Stomach (tissue), 4 donors: ENCODE measurements at regions not wholly inside any gene's neighbourhood (a gene's known extent, or its start where the extent isn't known, plus 50 kb on each side); places are given as distances from the start of the nearest gene placed in this dataset.

Experiments used
- POLR2AphosphoS5 ChIP-seq, 3 donors: sonication (generic); formaldehyde crosslinking; IDR thresholded peaks; one replicate each; pipeline ENCODE4 v1.6.1; 2016; ENCODE audit warnings: antibody characterized with exemption in 3 of 3
- TF ChIP-seq, protein P1 (sequence below), 7 experiments: fragments of 450-650 bp in 4 of 7; fragments of 200-600 bp in 3 of 7; sonication (generic) in 3 of 7; IDR thresholded peaks; one replicate each; pipeline ENCODE4 v1.5.1; 2016 to 2019; ENCODE audit warnings: antibody characterized with exemption in 7 of 7, control low read depth in 2 of 7, mild to moderate bottlenecking in 1 of 7

DNA sequence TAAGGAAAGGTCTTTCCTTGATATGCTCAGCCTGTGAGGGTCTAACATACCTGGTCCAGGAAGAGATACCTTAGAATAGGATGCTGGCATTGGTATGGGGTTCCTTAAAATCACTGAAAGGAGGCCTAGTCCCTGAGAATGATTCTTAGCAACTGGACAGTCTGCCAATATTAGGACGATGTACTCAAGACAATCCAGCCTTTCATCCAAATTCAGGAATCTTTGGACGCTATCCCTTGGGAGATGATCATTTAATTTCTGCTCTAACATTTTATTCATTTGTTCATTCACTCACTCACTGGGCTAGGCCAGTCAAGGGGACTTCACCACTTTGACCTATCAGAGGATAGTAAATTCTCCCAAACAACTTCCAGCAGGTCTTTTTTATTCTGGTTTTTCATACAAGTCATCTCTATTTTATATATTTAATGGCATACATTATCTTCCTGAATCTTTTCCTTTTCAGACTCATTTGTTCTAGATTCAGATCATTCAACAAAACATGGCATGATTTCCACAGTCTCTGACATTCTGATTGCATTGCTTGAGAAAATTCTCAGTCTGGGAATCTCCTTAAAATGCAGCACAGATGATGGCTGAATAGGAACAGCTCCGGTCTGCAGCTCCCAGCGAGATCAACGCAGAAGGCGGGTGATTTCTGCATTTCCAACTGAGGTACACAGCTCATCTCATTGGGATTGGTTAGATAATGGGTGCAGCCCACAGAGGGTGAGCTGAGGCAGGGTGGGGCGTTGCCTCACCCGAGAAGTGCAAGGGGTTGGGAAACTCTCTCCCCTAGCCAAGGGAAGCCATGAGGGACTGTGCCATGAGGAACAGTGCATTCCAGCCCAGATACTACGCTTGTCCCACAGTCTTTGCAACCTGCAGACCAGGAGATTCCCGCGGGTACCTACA, 118.0 kb upstream of the PRICKLE1 start:
- TF ChIP-seq, protein P1, sequence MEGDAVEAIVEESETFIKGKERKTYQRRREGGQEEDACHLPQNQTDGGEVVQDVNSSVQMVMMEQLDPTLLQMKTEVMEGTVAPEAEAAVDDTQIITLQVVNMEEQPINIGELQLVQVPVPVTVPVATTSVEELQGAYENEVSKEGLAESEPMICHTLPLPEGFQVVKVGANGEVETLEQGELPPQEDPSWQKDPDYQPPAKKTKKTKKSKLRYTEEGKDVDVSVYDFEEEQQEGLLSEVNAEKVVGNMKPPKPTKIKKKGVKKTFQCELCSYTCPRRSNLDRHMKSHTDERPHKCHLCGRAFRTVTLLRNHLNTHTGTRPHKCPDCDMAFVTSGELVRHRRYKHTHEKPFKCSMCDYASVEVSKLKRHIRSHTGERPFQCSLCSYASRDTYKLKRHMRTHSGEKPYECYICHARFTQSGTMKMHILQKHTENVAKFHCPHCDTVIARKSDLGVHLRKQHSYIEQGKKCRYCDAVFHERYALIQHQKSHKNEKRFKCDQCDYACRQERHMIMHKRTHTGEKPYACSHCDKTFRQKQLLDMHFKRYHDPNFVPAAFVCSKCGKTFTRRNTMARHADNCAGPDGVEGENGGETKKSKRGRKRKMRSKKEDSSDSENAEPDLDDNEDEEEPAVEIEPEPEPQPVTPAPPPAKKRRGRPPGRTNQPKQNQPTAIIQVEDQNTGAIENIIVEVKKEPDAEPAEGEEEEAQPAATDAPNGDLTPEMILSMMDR (IDR thresholded peaks at IDR 0.05) = no peak
- TF ChIP-seq POLR2AphosphoS5 (IDR thresholded peaks at IDR 0.05) = no peak
